CD4-positive, alpha-beta T cell (primary cell): ENCODE measurements at regions not wholly inside any gene's neighbourhood (a gene's known extent, or its start where the extent isn't known, plus 50 kb on each side); places are given as distances from the start of the nearest gene placed in this dataset.

Source experiments
- ATAC-seq: fragments of 200-7000 bp; cut with Tn5 transposase; one replicate; pipeline ENCODE4 v1.10.0; 2022; ENCODE audit warnings: mild to moderate bottlenecking; ENCODE audit not compliant: poor library complexity
- CTCF ChIA-PET: fragments of 350-600 bp; sonication (Branson Sonifier 250); formaldehyde crosslinking; loops from one replicate; lab custom pipeline; 2021; ENCODE audit warnings: antibody characterized with exemption, inconsistent platforms; lab: Charles Lee
- POLR2A ChIA-PET: fragments of 350-600 bp; sonication (Branson Sonifier 250); formaldehyde crosslinking; loops from one replicate; lab custom pipeline; 2021; ENCODE audit warnings: antibody characterized with exemption, inconsistent platforms; lab: Charles Lee
- DNase-seq, 14 experiments: peaks; one replicate each; pipeline ENCODE4 v3.0.0-alpha.2; 2013 to 2020; ENCODE audit warnings: mixed read lengths in 2 of 14
- H3K27ac ChIP-seq, 2 donors: one replicate each; pipeline versions ENCODE4 v1.5.1 to v1.7.0; 2013; ENCODE audit warnings: low read length in 2 of 2, low read depth in 1 of 2, mild to moderate bottlenecking in 1 of 2
- H3K27me3 ChIP-seq, 2 experiments: 1 replicate in 1 of 2; 2 replicates in 1 of 2; pipeline versions ENCODE4 v1.6.1 to v1.7.0; 2013; ENCODE audit warnings: low read length in 2 of 2, control low read depth in 1 of 2, mild to moderate bottlenecking in 1 of 2, moderate library complexity in 1 of 2; ENCODE audit not compliant: insufficient read depth in 2 of 2, control insufficient read depth in 1 of 2
- H3K36me3 ChIP-seq: one replicate; pipeline ENCODE4 v1.6.1; 2013; ENCODE audit warnings: low read length, control low read depth; ENCODE audit not compliant: insufficient read depth
- H3K4me1 ChIP-seq: one replicate; pipeline ENCODE4 v1.6.1; 2013; ENCODE audit warnings: low read length, control low read depth; ENCODE audit not compliant: insufficient read depth
- H3K4me3 ChIP-seq: one replicate; pipeline ENCODE4 v1.5.1; 2013; ENCODE audit warnings: mild to moderate bottlenecking, low read length, moderate library complexity
- H3K9me3 ChIP-seq, 2 experiments: 1 replicate in 1 of 2; 2 replicates in 1 of 2; pipeline versions ENCODE4 v1.6.1 to v1.7.0; 2013; ENCODE audit warnings: low read length in 2 of 2, mild to moderate bottlenecking in 2 of 2, control low read depth in 1 of 2, moderate library complexity in 1 of 2; ENCODE audit not compliant: control insufficient read depth in 1 of 2, insufficient read depth in 1 of 2
- H3K27ac Mint-ChIP-seq: one replicate; pipeline ENCODE4 v1.8.0; 2020; ENCODE audit warnings: mixed read lengths
- H3K27me3 Mint-ChIP-seq: one replicate; pipeline ENCODE4 v1.8.0; 2021; ENCODE audit warnings: mixed read lengths
- H3K36me3 Mint-ChIP-seq: one replicate; pipeline ENCODE4 v1.8.0; 2021; ENCODE audit warnings: low read depth, mixed read lengths
- H3K4me1 Mint-ChIP-seq: one replicate; pipeline ENCODE4 v1.8.0; 2021; ENCODE audit warnings: low read depth, mixed read lengths
- H3K4me3 Mint-ChIP-seq: one replicate; pipeline ENCODE4 v1.8.0; 2020; ENCODE audit warnings: mild to moderate bottlenecking, mixed read lengths
- H3K9me3 Mint-ChIP-seq: one replicate; pipeline ENCODE4 v1.8.0; 2020; ENCODE audit warnings: mixed read lengths
- intact Hi-C, 2 experiments: fragments of 100-400 bp; cut with DNase I in 1 of 2; cut with micrococcal nuclease in 1 of 2; formaldehyde crosslinking; loops; one replicate each; pipeline versions ENCODE4 v1.15.1 to v1.9.0; 2023 to 2025; cut with DNase I, micrococcal nuclease
- TF ChIP-seq, protein P1 (sequence below): fragments of 200-600 bp; IDR thresholded peaks from one replicate; pipeline ENCODE4 v1.8.0; 2022; ENCODE audit warnings: antibody characterized with exemption, mild to moderate bottlenecking

DNA sequence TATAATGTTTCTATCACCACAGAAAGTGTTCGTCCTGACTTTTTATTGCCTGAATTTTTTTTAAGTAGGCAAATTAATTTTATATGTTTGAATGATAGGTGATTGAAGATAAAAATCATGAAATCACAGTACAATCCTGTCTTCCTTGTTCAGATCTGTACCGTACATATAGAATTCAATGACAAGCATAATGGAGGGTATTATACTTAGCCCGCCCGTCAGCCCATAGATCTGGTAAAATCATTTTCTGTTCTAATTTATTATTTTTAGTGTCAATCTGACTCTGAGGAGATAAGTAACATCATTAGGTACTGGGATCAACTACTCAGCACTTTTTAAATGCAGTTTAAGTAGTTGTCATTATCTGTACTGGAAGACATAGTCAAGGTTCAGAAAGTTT lies 269.9 kb downstream of the NR2F2 start:
- Mint-ChIP-seq H3K4me1 (no peaks in the 10 kb centered on the region), H3K36me3 (no peaks in the 10 kb centered on the region), H3K27me3 (no peaks in the 10 kb centered on the region), H3K4me3 (no peak overlapping the region), H3K9me3 (no peaks in the 10 kb centered on the region), H3K27ac (no peak overlapping the region)
- no peak for ATAC-seq
- Histone ChIP-seq H3K27ac (no peak overlapping the region), H3K27me3 (no peaks in the 10 kb centered on the region), H3K4me3 (no peak overlapping the region), H3K4me1 (no peaks in the 10 kb centered on the region), H3K9me3 (no peaks in the 10 kb centered on the region), H3K36me3 (no peaks in the 10 kb centered on the region)
- TF ChIP-seq, protein P1, sequence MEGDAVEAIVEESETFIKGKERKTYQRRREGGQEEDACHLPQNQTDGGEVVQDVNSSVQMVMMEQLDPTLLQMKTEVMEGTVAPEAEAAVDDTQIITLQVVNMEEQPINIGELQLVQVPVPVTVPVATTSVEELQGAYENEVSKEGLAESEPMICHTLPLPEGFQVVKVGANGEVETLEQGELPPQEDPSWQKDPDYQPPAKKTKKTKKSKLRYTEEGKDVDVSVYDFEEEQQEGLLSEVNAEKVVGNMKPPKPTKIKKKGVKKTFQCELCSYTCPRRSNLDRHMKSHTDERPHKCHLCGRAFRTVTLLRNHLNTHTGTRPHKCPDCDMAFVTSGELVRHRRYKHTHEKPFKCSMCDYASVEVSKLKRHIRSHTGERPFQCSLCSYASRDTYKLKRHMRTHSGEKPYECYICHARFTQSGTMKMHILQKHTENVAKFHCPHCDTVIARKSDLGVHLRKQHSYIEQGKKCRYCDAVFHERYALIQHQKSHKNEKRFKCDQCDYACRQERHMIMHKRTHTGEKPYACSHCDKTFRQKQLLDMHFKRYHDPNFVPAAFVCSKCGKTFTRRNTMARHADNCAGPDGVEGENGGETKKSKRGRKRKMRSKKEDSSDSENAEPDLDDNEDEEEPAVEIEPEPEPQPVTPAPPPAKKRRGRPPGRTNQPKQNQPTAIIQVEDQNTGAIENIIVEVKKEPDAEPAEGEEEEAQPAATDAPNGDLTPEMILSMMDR, result no peak
- intact Hi-C loops, result no loop called here
- POLR2A ChIA-PET, result no interaction called here
- CTCF ChIA-PET, result no interaction called here
- DNase-seq, result no peak

DNA sequence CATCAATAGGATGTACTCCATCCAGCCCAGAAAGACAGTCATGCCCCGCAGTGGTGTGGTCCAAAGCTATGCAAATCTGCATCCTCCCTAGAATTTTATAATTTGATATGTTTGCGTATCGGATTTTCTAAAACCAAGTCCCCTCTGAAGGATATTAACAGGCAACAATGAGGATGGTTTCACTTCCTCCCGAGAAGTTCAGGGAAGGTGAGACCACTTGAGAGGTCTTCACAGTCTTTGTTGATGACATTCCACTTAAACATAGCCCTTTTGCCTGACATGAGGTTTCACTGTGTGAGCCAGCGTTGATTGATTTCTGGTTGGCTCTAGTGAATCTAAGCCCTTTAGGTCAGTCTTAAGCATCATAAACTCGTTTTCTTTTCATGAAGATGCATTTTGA lies 276.1 kb downstream of the NR2F2 start:
- DNase-seq, result no peak
- Histone ChIP-seq H3K4me3 (no peak overlapping the region), H3K36me3 (no peaks in the 10 kb centered on the region), H3K9me3 (no peaks in the 10 kb centered on the region), H3K27me3 (no peaks in the 10 kb centered on the region), H3K27ac (no peak overlapping the region), H3K4me1 (no peaks in the 10 kb centered on the region)
- TF ChIP-seq, protein P1, result no peak
- H3K4me1 Mint-ChIP-seq, result no peaks in the 10 kb centered on the region
- CTCF ChIA-PET, result no interaction called here
- no peak overlapping the region for H3K27ac Mint-ChIP-seq
- POLR2A ChIA-PET, result no interaction called here
- intact Hi-C loops, result no loop called here
- no peak overlapping the region for H3K4me3 Mint-ChIP-seq
- no peaks in the 10 kb centered on the region for H3K27me3 Mint-ChIP-seq
- no peaks in the 10 kb centered on the region for H3K36me3 Mint-ChIP-seq
- ATAC-seq, result no peak
- H3K9me3 Mint-ChIP-seq, result no peaks in the 10 kb centered on the region

DNA sequence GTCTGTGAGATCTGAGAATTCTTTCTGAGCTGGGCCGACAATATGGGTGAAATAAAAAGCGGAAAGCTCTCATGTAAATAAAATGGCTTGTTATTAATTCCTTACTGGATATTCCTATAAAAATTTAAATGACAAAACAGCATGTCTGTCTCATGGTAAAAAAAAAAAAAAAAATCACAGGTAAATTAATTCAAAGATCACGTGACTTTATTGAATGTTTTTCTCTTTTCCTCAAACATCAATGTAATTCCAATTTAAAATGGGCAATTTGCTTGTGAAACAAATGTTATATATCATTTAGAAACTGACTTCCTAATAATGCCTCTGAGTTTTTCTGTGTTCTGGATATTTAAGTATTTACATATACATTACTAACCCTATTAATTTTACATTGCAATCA lies 280.3 kb downstream of the NR2F2 start:
- Mint-ChIP-seq H3K27me3 (no peaks in the 10 kb centered on the region), H3K4me1 (no peaks in the 10 kb centered on the region), H3K36me3 (no peaks in the 10 kb centered on the region), H3K9me3 (peaks cover 9% of the 10 kb centered on the region), H3K4me3 (no peak overlapping the region), H3K27ac (no peak overlapping the region)
- H3K4me1 ChIP-seq, result no peaks in the 10 kb centered on the region
- TF ChIP-seq, protein P1, result no peak
- H3K27ac ChIP-seq, result no peak overlapping the region
- ChIA-PET CTCF (interaction anchor here (0.7 kb wide), 1 partner anchor 268 kb away, joined by 3 read pairs; no protein-coding TSS in a partner anchor), POLR2A (no interaction called here)
- intact Hi-C loops, result no loop called here
- H3K36me3 ChIP-seq, result no peaks in the 10 kb centered on the region
- no peaks in the 10 kb centered on the region for H3K27me3 ChIP-seq
- H3K9me3 ChIP-seq, result no peaks in the 10 kb centered on the region
- DNase-seq, result no peak
- no peak for ATAC-seq
- H3K4me3 ChIP-seq, result no peak overlapping the region
